Brain pericyte (primary cell): ENCODE measurements at regions not wholly inside any gene's neighbourhood (a gene's known extent, or its start where the extent isn't known, plus 50 kb on each side); places are given as distances from the start of the nearest gene placed in this dataset.
"Not testable (repeated sequence)": the region's sequence is repeated elsewhere in the genome, so short reads cannot be mapped to it uniquely, and the experiment has no call there.

Experiments
- DNase-seq: peaks from one replicate; pipeline ENCODE4 v3.0.0-alpha.2; 2012; ENCODE audit warnings: low read depth, low spot score

- DNase-seq = no peak
These were observed 337.6 kb downstream of the FGF10 start for GRCh38 chr5:44051591-44051990.

DNA sequence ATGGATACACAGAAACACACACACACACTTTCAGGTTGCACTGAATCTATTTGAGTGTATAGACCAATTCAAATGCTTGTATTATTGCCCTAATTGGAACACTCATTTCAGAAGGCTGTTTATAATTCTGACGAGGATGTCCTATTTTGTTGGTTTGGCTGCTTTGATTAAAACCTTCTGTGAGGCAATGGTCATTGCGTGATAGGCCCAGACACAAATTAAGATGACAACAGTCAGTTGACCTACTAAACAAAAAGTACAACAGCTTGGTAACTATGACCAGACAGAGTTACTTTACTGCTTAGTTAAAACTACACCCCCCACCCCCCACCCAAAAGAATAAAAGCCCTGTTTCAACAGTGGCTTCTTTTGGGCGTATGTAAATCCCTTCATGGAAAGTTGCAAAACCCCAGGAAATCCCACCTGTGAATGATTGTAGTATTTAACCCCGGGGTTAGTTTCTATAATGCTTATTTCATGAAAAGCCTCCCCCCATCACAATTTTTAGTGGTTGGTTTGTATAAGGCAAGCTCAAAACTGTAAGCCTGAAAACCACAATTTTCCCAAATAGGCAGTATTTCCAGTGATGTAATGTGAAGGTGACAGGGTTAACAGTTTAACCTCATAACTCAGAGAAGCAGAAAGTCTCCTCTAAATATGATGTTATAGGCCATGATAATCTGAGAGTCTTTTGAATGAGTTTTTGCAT is 340.8 kb downstream of the FGF10 start:
- no peak for DNase-seq

DNA sequence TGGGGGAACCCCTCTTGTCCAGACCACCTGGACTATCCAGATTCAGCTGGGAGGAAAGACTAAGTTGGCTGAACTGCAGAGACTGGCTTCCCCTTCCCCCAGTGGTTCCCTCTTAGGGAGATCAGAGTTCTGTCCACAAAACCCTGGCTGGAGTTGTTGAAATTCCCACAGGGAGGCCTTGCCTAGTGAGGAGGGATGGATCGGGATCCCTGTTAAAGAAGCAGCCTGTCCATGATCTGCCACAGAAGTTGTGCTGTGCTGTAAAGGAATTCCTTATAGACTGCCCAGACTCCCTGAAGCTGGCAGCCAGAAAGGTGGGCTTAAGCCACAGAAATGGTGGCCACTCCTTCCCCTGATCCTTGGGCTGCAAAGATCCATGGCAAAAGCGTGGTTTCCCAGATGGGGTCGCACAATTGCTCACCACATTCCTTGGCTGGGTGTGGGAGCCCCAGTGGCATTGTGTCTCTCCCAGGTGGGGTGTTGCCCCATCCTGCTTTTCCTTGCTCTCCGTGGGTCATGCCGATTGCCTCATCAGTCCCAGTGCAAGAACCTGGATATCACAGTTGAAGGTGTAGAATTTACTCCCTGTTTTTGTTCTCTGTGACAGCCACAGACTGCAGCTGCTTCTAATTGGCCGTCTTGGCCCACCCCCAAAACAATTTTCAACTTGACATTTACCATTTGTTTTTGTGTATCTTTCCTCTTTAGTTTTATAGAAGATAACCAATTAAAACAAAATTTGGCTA is 342.4 kb downstream of the FGF10 start:
- no peak for DNase-seq

DNA sequence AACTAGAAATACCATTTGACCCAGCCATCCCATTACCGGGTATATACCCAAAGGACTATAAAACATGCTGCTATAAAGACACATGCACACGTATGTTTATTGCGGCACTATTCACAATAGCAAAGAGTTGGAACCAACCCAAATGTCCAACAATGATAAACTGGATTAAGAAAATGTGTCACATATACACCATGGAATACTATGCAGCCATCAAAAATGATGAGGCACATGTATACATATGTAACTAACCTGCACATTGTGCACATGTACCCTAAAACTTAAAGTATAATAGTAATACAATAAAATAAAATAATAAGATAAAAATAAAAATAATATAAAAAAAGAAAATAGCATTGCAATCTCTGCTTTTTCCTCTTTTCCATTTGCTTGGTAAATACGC is 344.7 kb downstream of the FGF10 start:
- not testable (repeated sequence) for DNase-seq

DNA sequence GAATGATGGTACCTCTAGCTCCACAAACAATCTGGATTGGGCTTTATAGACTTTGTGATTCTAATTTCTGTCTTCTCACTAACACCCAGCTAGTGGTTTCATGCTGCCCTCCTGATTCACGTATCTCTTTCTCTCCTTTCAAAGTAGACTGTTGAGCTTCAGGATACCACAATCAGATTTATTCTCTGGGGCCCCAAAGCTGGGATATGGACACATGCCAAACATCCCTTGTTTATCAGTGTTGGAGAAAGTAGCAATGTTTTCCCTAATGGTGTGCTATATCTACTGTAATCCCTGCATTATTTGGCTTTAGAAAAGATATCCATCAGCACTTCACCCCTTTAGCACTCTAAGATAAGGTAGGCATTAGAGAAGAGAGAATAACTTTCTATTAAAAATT is 361.0 kb downstream of the FGF10 start:
- no peak for DNase-seq

DNA sequence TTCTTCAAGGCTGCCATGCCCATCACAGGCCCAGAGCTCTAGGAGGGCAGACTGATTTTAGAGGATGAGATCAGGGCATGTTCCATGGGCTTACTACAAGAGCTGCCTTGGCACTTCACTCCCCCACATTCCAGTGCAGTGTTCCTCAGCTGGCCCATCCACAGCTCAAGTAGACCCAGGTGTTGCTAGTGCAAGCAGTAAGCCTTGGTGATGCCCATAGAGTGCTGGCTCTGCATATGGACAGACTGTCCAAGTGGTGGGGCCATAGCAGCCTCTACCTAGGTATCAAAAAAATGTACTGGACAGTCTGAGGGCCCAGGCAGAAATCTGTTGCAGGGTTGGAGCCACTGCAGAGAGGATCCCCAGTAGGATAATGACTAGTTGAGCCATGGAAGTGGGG is 366.6 kb downstream of the FGF10 start:
- DNase-seq = no peak

GRCh38 chr5:44011518-44011917 is 377.7 kb downstream of the FGF10 start:
- no peak for DNase-seq

- no peak for DNase-seq
These were observed 386.8 kb downstream of the FGF10 start for GRCh38 chr5:44002381-44002901.

- no peak for DNase-seq
These were observed 387.4 kb downstream of the FGF10 start for GRCh38 chr5:44001675-44002380.

DNA sequence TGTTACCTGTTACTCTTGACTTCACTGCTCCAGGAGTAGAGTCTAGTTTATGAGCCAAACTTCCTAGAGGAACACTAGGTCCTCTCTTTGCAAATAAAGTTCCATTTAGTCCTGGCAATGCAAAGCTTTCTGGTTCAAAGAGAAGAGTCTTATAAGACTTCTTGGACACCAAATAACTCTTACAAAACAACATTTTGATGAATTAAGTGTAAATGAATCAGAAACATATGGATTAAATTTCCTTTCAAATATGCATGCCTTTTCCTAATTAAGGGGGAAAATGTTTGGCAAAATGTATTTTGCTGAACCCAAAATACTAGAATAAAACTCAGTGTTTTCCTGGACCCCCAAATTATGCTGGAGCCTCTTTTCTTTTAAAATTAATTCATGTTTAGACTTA is 388.0 kb downstream of the FGF10 start:
- DNase-seq = no peak

DNA sequence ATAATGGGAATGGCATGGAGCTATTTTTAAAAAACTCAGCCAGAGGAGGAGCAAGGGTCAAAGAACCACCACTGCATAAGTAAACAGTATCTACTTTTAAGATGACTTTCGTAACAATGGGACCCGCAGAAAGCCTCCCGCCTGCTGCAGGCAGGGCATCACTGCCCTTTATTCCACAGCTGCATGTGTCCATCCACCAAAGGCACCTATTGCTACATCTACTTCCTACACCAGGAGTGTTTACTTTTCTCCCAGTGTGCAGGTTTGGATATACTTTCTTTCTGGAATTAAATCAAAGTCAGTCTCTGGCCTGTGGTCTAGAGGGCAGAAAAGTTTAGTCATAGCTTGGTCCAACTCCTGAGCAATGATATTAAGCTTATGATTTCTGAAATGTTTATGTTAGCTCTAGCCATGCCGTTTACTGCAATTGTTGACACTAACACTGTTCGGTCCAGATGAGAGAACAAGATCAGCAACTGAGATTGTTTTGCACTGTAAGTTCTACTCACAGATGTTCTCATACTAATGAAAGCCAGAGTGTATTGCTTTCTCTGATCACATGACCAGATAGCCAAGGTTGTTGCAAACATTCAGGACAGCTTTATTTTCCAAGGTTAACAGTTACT is 391.5 kb downstream of the FGF10 start:
- peak; percentile 82 for DNase-seq

- DNase-seq = no peak
These were observed 393.0 kb downstream of the FGF10 start for GRCh38 chr5:43996221-43996620.

DNA sequence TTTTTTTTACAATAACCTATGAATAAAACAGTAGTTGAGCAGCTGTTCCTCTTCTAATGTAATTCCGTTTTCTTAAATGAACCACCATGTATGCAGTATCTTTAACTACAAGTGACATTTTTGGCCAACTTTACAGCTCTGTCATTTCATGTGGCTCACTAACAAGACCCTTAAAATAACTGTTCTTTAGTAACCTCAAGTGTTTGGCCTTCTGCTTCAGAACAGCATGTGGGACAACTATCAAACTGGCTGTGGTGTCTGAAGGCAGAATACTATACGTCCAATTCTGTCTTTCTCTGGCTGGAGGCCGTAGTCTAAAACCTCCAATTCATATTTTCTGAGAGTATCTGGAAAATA is 391.4 kb downstream of the NNT start:
- no peak for DNase-seq

DNA sequence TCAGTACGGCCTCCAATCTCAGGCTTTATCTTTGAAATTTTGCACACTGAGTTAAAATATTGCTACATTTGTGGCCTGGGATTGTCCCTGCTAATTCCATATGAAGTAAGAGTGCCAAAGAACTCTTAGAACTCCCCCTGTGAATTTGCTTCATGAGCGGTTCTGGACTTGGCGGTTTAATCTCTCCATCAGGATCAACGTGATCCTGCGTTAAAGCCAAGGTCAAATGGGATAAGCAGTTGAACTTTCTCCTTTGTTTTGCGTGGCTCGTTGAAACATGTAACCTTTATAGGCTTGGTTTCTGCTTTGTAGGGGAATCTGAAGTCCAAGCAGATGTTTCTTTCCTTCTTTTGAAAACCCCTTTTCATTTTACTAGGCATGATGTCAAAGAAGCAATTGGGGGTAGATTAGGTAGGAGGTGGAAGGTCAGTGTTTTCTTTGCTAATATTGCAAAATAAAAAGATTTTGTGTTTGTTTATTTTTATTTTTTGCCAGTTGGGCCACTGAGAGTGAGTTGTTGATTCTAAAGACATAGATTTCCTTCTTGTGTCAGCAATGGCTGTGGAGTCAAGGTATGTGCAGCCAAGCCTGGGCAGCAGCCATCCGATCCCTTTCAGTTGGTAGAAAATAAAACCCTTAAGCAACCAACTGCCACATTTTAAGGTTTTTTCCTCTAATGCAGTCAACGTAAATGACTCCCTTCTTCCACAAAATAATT is 390.8 kb downstream of the NNT start:
- no peak for DNase-seq

GRCh38 chr5:43985411-43985810 is 382.4 kb downstream of the NNT start:
- no peak for DNase-seq

DNA sequence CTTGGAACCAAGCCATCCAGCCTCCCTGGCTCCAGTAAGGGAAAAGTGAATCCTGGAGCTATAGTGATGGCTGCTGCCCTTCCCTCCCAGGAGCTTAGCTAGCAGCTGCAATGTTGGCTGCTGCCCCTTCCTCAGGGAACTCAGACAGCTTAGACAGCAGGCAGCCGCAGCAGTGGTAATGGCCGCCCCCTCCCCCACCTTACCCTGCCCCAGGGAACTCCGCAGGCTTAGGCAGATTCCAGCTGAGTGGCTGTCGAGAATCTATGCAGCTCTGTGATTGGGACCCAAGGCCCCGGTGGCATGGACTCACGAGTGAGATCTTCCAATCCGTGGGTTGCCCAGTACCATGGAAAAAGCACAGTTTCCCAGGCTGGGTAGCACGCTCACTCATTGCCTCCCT is 378.6 kb downstream of the NNT start:
- DNase-seq = no peak

DNA sequence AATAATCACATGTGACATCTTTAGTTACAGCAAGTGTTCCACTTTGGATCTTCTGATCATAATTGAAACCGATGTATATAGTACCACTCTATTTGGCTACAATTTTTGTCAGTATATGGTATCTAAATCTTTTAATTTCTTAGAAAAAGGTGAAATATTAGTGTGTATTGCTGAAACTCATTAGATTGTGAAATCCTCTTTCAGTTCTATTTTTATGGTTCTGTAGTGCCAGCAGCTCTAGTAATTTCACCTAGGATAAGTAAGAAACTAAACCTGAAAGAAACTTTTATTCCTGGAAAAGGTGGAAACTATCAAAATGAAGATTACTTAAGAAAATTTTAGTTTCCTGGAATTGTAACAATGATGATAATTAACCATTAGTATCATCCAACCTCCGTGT is 370.9 kb downstream of the NNT start:
- no peak for DNase-seq

DNA sequence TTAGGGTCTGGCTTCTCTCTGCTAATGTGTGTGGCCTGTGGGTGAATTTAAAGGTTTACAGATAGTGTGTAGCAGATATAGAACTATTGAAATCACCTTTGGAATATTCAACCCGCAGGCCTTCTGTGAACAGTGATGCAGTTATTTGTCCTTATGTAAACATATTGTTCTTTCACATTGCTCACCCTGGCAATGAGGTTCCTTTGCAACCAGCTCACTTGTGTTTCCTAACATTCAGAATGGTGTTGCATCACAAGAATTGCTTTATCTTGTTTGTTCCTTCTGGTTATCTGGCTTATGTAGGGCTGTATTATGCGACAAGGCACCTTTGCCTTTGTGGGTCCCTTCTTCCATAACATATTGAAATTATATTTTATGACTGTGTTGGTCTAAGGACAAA is 370.3 kb downstream of the NNT start:
- no peak for DNase-seq

DNA sequence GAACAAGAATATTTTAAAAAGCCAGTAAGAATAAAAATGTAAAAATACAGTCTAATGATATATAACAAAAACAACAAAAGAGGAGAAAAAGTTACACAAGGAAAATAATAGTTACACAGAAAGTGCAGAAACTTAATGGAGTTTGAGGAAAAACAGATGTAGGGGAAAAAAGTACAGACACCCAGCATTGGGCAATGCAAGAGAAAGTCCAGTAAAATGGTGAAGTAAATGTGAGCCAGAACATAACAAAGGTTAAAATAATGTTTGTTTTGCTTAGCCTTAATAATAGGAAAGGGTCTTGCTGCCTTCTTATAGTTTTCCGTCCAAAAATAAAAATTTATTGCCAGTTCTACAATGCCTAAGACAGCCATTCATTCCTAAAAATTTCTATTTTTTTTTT is 364.2 kb downstream of the NNT start:
- no peak for DNase-seq

- no peak for DNase-seq
These were observed 356.2 kb downstream of the NNT start for GRCh38 chr5:43959144-43959543.

GRCh38 chr5:43947935-43948334 is 345.0 kb downstream of the NNT start:
- no peak for DNase-seq

DNA sequence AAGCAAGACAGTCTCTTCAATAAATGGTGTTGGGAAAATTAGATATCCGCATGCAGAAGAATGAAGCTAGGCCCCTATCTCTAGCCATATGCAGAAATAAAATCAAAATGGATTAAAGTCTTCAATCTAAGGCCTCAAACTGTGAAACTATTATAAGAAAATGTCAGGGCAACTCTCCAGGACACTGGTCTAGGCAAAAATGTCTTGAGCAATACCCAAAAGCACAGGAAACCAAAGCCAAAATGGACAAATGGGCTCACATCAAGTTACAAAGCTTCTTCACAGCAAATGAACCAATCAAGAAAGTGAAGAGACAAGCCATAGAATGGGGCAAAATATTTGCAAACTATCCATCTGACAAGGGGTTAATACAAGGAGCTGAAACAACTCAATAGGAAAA is 338.8 kb downstream of the NNT start:
- DNase-seq = no peak
